Stomach (tissue), 4 donors: ENCODE measurements at regions not wholly inside any gene's neighbourhood (a gene's known extent, or its start where the extent isn't known, plus 50 kb on each side); places are given as distances from the start of the nearest gene placed in this dataset.

Experiments
- CTCF ChIP-seq, 7 experiments: fragments of 450-650 bp in 4 of 7; fragments of 200-600 bp in 3 of 7; sonication (generic) in 3 of 7; IDR thresholded peaks; one replicate each; pipeline ENCODE4 v1.5.1; 2016 to 2019; ENCODE audit warnings: antibody characterized with exemption in 7 of 7, control low read depth in 2 of 7, mild to moderate bottlenecking in 1 of 7
- EP300 ChIP-seq: sonication (generic); formaldehyde crosslinking; IDR thresholded peaks from one replicate; pipeline ENCODE4 v1.6.1; 2017; ENCODE audit warnings: antibody characterized with exemption
- POLR2A ChIP-seq, 4 donors: fragments of 450-650 bp; IDR thresholded peaks; one replicate each; pipeline ENCODE4 v1.6.1; 2016; ENCODE audit warnings: antibody characterized with exemption in 4 of 4, control low read depth in 2 of 4, mild to moderate bottlenecking in 1 of 4, moderate library complexity in 1 of 4
- POLR2AphosphoS5 ChIP-seq, 3 donors: sonication (generic); formaldehyde crosslinking; IDR thresholded peaks; one replicate each; pipeline ENCODE4 v1.6.1; 2016; ENCODE audit warnings: antibody characterized with exemption in 3 of 3

GRCh38 chr14:62099091-62099490, 336.9 kb downstream of the SNAPC1 start:
- TF ChIP-seq CTCF (IDR thresholded peaks at IDR 0.05) (no peak), EP300 (no peak), POLR2A (IDR thresholded peaks at IDR 0.05) (no peak), POLR2AphosphoS5 (IDR thresholded peaks at IDR 0.05) (no peak)
